CD4-positive, alpha-beta T cell (primary cell): ENCODE measurements at regions not wholly inside any gene's neighbourhood (a gene's known extent, or its start where the extent isn't known, plus 50 kb on each side); places are given as distances from the start of the nearest gene placed in this dataset.

ENCODE experiments used
- ATAC-seq: fragments of 200-7000 bp; cut with Tn5 transposase; one replicate; pipeline ENCODE4 v1.10.0; 2022; ENCODE audit warnings: mild to moderate bottlenecking; ENCODE audit not compliant: poor library complexity
- CTCF ChIA-PET: fragments of 350-600 bp; sonication (Branson Sonifier 250); formaldehyde crosslinking; loops from one replicate; lab custom pipeline; 2021; ENCODE audit warnings: antibody characterized with exemption, inconsistent platforms; lab: Charles Lee
- POLR2A ChIA-PET: fragments of 350-600 bp; sonication (Branson Sonifier 250); formaldehyde crosslinking; loops from one replicate; lab custom pipeline; 2021; ENCODE audit warnings: antibody characterized with exemption, inconsistent platforms; lab: Charles Lee
- DNase-seq, 14 experiments: peaks; one replicate each; pipeline ENCODE4 v3.0.0-alpha.2; 2013 to 2020; ENCODE audit warnings: mixed read lengths in 2 of 14
- H3K27ac ChIP-seq, 2 donors: one replicate each; pipeline versions ENCODE4 v1.5.1 to v1.7.0; 2013; ENCODE audit warnings: low read length in 2 of 2, low read depth in 1 of 2, mild to moderate bottlenecking in 1 of 2
- H3K27me3 ChIP-seq, 2 experiments: 1 replicate in 1 of 2; 2 replicates in 1 of 2; pipeline versions ENCODE4 v1.6.1 to v1.7.0; 2013; ENCODE audit warnings: low read length in 2 of 2, control low read depth in 1 of 2, mild to moderate bottlenecking in 1 of 2, moderate library complexity in 1 of 2; ENCODE audit not compliant: insufficient read depth in 2 of 2, control insufficient read depth in 1 of 2
- H3K36me3 ChIP-seq: one replicate; pipeline ENCODE4 v1.6.1; 2013; ENCODE audit warnings: low read length, control low read depth; ENCODE audit not compliant: insufficient read depth
- H3K4me1 ChIP-seq: one replicate; pipeline ENCODE4 v1.6.1; 2013; ENCODE audit warnings: low read length, control low read depth; ENCODE audit not compliant: insufficient read depth
- H3K4me3 ChIP-seq: one replicate; pipeline ENCODE4 v1.5.1; 2013; ENCODE audit warnings: mild to moderate bottlenecking, low read length, moderate library complexity
- H3K9me3 ChIP-seq, 2 experiments: 1 replicate in 1 of 2; 2 replicates in 1 of 2; pipeline versions ENCODE4 v1.6.1 to v1.7.0; 2013; ENCODE audit warnings: low read length in 2 of 2, mild to moderate bottlenecking in 2 of 2, control low read depth in 1 of 2, moderate library complexity in 1 of 2; ENCODE audit not compliant: control insufficient read depth in 1 of 2, insufficient read depth in 1 of 2
- H3K27ac Mint-ChIP-seq: one replicate; pipeline ENCODE4 v1.8.0; 2020; ENCODE audit warnings: mixed read lengths
- H3K27me3 Mint-ChIP-seq: one replicate; pipeline ENCODE4 v1.8.0; 2021; ENCODE audit warnings: mixed read lengths
- H3K36me3 Mint-ChIP-seq: one replicate; pipeline ENCODE4 v1.8.0; 2021; ENCODE audit warnings: low read depth, mixed read lengths
- H3K4me1 Mint-ChIP-seq: one replicate; pipeline ENCODE4 v1.8.0; 2021; ENCODE audit warnings: low read depth, mixed read lengths
- H3K4me3 Mint-ChIP-seq: one replicate; pipeline ENCODE4 v1.8.0; 2020; ENCODE audit warnings: mild to moderate bottlenecking, mixed read lengths
- H3K9me3 Mint-ChIP-seq: one replicate; pipeline ENCODE4 v1.8.0; 2020; ENCODE audit warnings: mixed read lengths
- CTCF ChIP-seq: fragments of 200-600 bp; IDR thresholded peaks from one replicate; pipeline ENCODE4 v1.8.0; 2022; ENCODE audit warnings: antibody characterized with exemption, mild to moderate bottlenecking
- intact Hi-C, 2 experiments: fragments of 100-400 bp; cut with DNase I in 1 of 2; cut with micrococcal nuclease in 1 of 2; formaldehyde crosslinking; loops; one replicate each; pipeline versions ENCODE4 v1.15.1 to v1.9.0; 2023 to 2025; cut with DNase I, micrococcal nuclease

- no peak for TF ChIP-seq CTCF
- DNase-seq (no peak), ATAC-seq (no peak)
- Mint-ChIP-seq H3K9me3 (peaks cover 12% of the 10 kb centered on the region), H3K36me3 (no peaks in the 10 kb centered on the region), H3K4me3 (no peak overlapping the region), H3K4me1 (no peaks in the 10 kb centered on the region), H3K27me3 (no peaks in the 10 kb centered on the region), H3K27ac (no peak overlapping the region)
- CTCF ChIA-PET, result no interaction called here
- POLR2A ChIA-PET, result no interaction called here
- no peak overlapping the region for H3K27ac ChIP-seq
- no peaks in the 10 kb centered on the region for H3K27me3 ChIP-seq
- H3K36me3 ChIP-seq, result no peaks in the 10 kb centered on the region
- H3K4me1 ChIP-seq, result no peaks in the 10 kb centered on the region
- intact Hi-C loops, result no loop called here
- H3K9me3 ChIP-seq, result no peaks in the 10 kb centered on the region
- H3K4me3 ChIP-seq, result no peak overlapping the region
These were observed 380.4 kb upstream of the CTNND2 start for GRCh38 chr5:12284604-12285003.

- Mint-ChIP-seq H3K27me3 (no peaks in the 10 kb centered on the region), H3K36me3 (no peaks in the 10 kb centered on the region), H3K4me1 (no peaks in the 10 kb centered on the region), H3K27ac (no peak overlapping the region), H3K9me3 (peaks cover 11% of the 10 kb centered on the region), H3K4me3 (no peak overlapping the region)
- Histone ChIP-seq H3K27ac (no peak overlapping the region), H3K4me1 (no peaks in the 10 kb centered on the region), H3K27me3 (no peaks in the 10 kb centered on the region), H3K9me3 (no peaks in the 10 kb centered on the region), H3K36me3 (no peaks in the 10 kb centered on the region), H3K4me3 (no peak overlapping the region)
- intact Hi-C loops, result no loop called here
- ChIA-PET POLR2A (no interaction called here), CTCF (no interaction called here)
- ATAC-seq, result no peak
- DNase-seq, result peak in 1 of 14 experiments; percentile 8
- no peak for TF ChIP-seq CTCF
These were observed 373.4 kb upstream of the CTNND2 start for GRCh38 chr5:12277504-12278192.

- POLR2A ChIA-PET, result no interaction called here
- H3K4me1 ChIP-seq, result no peaks in the 10 kb centered on the region
- DNase-seq, result no peak
- CTCF ChIA-PET, result no interaction called here
- H3K36me3 Mint-ChIP-seq, result no peaks in the 10 kb centered on the region
- H3K27ac Mint-ChIP-seq, result no peak overlapping the region
- H3K9me3 Mint-ChIP-seq, result peaks cover 12% of the 10 kb centered on the region
- no peak for ATAC-seq
- H3K4me1 Mint-ChIP-seq, result no peaks in the 10 kb centered on the region
- no peak overlapping the region for H3K4me3 Mint-ChIP-seq
- no peak overlapping the region for H3K4me3 ChIP-seq
- H3K27me3 Mint-ChIP-seq, result no peaks in the 10 kb centered on the region
- no peak for TF ChIP-seq CTCF
- intact Hi-C loops, result no loop called here
- no peak overlapping the region for H3K27ac ChIP-seq
- no peaks in the 10 kb centered on the region for H3K27me3 ChIP-seq
- no peaks in the 10 kb centered on the region for H3K36me3 ChIP-seq
- no peaks in the 10 kb centered on the region for H3K9me3 ChIP-seq
These were observed 370.0 kb upstream of the CTNND2 start for GRCh38 chr5:12274236-12274635.
